Tibial nerve (tissue), 4 donors: ENCODE measurements at regions not wholly inside any gene's neighbourhood (a gene's known extent, or its start where the extent isn't known, plus 50 kb on each side); places are given as distances from the start of the nearest gene placed in this dataset.

Experiments used
- EP300 ChIP-seq, 2 donors: sonication (generic); formaldehyde crosslinking; IDR thresholded peaks; one replicate each; pipeline ENCODE4 v1.6.1; 2017; ENCODE audit warnings: antibody characterized with exemption in 2 of 2, mild to moderate bottlenecking in 1 of 2
- POLR2A ChIP-seq, 2 donors: fragments of 450-650 bp; IDR thresholded peaks; one replicate each; pipeline ENCODE4 v1.6.1; 2017; ENCODE audit warnings: antibody characterized with exemption in 2 of 2, mild to moderate bottlenecking in 2 of 2, moderate library complexity in 2 of 2
- TF ChIP-seq, protein P1 (sequence below), 5 experiments: fragments of 200-600 bp in 3 of 5; fragments of 450-650 bp in 2 of 5; sonication (generic) in 3 of 5; IDR thresholded peaks; one replicate each; pipeline ENCODE4 v1.5.1; 2016 to 2019; ENCODE audit warnings: antibody characterized with exemption in 5 of 5, mild to moderate bottlenecking in 3 of 5, moderate library complexity in 2 of 5

DNA sequence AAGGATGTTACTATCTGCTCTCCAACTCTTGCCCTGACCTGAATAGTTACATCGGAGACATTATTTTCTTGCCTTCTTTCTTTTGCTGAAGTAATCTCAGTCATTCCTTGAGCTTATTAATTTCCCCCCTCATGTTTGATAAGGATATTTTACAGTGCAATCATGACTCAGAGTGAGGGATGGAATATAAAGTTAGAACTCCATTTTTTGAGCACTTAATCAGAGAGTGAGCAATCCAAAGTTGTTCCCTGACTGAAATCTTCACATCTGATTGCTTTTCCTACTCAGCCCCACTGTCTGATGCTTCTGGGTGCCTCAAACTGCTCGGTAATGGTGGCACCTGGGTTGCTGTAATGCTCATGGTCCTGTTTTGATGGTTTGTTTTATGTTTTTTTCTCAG is 142.7 kb upstream of the SEL1L start:
- TF ChIP-seq EP300 (IDR thresholded peaks at IDR 0.05) = no peak
- TF ChIP-seq, protein P1, sequence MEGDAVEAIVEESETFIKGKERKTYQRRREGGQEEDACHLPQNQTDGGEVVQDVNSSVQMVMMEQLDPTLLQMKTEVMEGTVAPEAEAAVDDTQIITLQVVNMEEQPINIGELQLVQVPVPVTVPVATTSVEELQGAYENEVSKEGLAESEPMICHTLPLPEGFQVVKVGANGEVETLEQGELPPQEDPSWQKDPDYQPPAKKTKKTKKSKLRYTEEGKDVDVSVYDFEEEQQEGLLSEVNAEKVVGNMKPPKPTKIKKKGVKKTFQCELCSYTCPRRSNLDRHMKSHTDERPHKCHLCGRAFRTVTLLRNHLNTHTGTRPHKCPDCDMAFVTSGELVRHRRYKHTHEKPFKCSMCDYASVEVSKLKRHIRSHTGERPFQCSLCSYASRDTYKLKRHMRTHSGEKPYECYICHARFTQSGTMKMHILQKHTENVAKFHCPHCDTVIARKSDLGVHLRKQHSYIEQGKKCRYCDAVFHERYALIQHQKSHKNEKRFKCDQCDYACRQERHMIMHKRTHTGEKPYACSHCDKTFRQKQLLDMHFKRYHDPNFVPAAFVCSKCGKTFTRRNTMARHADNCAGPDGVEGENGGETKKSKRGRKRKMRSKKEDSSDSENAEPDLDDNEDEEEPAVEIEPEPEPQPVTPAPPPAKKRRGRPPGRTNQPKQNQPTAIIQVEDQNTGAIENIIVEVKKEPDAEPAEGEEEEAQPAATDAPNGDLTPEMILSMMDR (IDR thresholded peaks at IDR 0.05) = no peak
- TF ChIP-seq POLR2A (IDR thresholded peaks at IDR 0.05) = no peak
